22Rv1 (cell line): ENCODE measurements at regions not wholly inside any gene's neighbourhood (a gene's known extent, or its start where the extent isn't known, plus 50 kb on each side); places are given as distances from the start of the nearest gene placed in this dataset.

Experiments used
- H3K27ac ChIP-seq: fragments of 450-650 bp; 2 replicates; pipeline ENCODE4 v1.5.1; 2017
- ZFX ChIP-seq: fragments of 450-650 bp; IDR thresholded peaks from 2 replicates; pipeline ENCODE4 v1.6.1; 2017; ENCODE audit warnings: antibody characterized with exemption, borderline replicate concordance
- TF ChIP-seq, protein P1 (sequence below): fragments of 450-650 bp; IDR thresholded peaks from 2 replicates; pipeline ENCODE4 v1.5.1; 2017; ENCODE audit warnings: mild to moderate bottlenecking

DNA sequence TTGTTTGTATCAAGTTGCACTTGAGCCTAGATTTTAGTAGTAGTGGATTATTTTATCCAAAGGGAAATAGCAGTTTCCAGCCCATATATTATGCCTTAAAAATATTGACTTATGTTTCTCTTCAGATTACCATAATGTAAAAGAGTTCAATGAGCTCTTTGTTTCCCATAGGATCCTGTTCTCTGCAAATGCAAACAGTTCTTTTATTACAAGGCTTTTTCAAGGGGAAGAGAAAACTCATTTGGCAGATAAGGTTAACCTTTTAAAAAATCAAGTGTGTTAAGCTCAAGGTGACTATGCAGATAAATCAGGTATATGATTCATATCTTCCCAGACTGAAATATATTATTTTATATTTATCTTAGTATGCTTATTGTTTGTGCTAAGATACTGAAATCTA, 961.2 kb upstream of the SPRY2 start:
- no peak for TF ChIP-seq ZFX
- TF ChIP-seq, protein P1, sequence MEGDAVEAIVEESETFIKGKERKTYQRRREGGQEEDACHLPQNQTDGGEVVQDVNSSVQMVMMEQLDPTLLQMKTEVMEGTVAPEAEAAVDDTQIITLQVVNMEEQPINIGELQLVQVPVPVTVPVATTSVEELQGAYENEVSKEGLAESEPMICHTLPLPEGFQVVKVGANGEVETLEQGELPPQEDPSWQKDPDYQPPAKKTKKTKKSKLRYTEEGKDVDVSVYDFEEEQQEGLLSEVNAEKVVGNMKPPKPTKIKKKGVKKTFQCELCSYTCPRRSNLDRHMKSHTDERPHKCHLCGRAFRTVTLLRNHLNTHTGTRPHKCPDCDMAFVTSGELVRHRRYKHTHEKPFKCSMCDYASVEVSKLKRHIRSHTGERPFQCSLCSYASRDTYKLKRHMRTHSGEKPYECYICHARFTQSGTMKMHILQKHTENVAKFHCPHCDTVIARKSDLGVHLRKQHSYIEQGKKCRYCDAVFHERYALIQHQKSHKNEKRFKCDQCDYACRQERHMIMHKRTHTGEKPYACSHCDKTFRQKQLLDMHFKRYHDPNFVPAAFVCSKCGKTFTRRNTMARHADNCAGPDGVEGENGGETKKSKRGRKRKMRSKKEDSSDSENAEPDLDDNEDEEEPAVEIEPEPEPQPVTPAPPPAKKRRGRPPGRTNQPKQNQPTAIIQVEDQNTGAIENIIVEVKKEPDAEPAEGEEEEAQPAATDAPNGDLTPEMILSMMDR, result no peak

DNA sequence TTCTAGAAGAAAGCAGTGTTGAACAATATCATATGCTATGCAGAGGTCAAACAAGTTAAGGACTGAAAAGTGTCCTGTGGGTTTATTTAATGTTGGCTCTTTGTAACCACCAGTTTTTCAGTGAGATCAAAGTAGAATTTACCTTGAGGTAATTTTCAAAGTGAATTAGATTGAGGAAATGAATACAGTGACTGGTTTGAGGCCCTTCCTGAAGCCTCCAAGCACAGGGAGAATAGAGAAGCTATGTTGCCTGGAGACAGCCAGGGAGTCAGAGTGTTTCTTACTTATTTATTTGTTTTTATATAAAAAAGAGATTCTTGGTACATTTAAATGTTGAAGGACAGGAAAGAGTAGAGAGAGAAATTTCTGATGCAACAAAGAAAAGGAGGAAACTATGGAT, 954.3 kb upstream of the SPRY2 start:
- no peak overlapping the region for H3K27ac ChIP-seq
- TF ChIP-seq, protein P1, result no peak

More for the DNA sequence above, 961.2 kb upstream of the SPRY2 start:
- H3K27ac ChIP-seq, result no peak overlapping the region

DNA sequence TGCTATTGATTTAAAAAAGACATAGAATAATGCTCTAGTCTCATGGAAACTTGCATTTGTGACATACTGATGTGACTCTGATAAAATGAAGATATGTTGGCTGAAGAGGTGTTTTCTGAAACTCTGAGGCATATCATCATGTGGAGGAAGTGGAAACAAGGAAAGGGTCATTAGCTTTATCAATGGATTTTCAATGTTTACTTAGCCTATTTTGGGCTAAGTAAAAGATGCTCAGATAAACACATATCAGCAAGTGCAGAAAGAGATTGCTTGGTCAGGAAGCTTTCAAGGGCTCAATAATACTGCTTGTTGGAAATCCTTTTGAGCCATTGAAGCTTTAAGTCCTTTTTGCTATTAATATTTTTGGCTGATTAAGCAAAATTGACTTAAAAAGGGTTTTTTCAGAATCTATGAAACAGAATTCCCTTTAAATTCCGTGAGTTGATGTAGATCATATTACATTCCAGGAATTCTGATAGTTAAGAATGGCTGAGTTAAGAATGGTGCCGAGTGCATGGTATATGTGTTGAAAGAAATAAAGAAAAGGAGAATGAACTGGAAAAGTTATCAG, 952.8 kb upstream of the SPRY2 start:
- TF ChIP-seq, protein P1, result no peak
- TF ChIP-seq ZFX, result no peak
- no peak overlapping the region for H3K27ac ChIP-seq

DNA sequence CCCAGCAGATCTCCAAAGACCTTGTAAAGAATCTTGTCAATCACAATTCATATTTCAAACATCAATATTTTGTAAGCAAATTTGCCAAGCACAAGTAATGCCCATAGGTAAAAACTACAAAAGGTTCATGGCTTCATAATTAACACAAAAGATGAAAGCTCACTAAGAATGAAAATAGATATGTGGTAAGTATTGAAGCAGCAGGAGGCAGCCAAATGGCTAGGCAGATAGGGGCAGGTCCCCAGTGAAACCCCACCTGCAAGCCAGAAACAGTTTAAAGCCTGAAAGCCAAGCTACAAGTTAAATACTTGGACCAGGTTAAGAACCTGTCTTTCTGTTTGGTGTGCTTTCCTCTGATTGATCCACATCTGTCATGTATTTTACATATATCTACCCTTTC, 942.6 kb upstream of the SPRY2 start:
- TF ChIP-seq, protein P1, result no peak
- TF ChIP-seq ZFX, result no peak
- H3K27ac ChIP-seq, result no peak overlapping the region

DNA sequence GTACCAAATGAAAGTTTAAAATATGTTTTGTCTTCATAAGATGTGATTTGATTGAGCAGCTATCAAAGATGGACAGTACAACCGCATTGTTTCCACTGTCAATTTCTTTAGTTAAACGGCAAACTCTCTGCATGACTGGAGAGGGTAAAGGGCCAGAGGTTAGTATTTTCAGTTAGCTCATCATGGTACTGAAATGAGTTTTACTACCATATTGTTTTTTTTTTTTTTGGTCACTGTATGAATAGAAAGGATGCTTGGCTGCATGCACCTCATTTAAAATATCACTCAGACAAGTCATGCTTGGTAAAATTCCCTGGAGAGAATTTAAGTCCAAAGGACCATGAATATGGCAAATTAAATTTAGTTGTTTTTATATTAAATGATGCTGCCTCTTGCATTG, 942.1 kb upstream of the SPRY2 start:
- no peak for TF ChIP-seq ZFX
- TF ChIP-seq, protein P1, result no peak
- H3K27ac ChIP-seq, result no peak overlapping the region

DNA sequence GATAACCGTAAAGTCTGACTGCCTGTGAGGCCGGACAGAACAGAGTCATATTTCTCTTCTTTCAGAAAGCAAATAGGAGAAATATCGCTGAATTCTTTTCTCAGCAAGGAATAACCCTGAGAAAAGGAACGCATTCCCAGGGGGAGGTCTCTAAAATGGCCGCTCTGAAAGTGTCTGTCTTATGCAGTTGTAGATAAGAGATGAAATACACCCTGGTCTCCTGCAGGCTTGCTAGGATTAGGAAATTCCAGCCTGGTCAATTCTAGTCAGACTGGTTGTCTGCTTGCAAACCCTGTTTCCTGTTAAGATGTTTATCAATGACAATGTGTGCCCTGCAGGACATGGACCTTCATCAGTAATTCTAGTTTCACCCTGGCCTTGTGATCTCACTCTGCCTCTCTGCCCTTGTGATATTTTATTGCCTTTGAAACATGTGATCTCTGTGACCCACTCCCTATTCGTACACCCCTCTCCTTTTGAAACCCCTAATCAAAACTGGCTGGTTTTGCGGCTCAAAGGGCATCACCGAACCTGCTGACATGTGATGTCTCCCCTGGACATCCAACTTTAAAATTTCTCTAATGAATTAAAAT, 934.8 kb upstream of the SPRY2 start:
- no peak for TF ChIP-seq ZFX
- TF ChIP-seq, protein P1, result no peak
- no peak overlapping the region for H3K27ac ChIP-seq

DNA sequence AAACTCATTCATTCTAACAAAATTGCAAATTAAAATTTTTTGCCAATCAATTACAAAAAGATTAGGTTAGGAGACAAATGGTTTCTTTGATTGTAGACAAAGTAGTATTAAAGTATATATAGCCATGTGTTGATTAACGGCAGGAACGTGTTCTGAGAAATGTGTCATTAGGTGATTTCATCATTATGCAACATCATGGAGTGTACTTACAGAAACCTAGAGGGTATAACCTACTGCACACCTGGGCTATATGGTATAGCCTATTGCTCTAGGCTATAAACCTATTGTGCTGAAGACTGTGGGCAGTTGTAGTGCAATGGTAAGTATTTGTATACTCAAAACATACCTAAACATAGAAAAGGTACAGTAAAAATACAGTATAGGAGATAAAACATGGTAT, 906.8 kb upstream of the SPRY2 start:
- TF ChIP-seq, protein P1, result no peak
- TF ChIP-seq ZFX, result no peak
- no peak overlapping the region for H3K27ac ChIP-seq
